GM06990 (cell line): ENCODE measurements at regions not wholly inside any gene's neighbourhood (a gene's known extent, or its start where the extent isn't known, plus 50 kb on each side); places are given as distances from the start of the nearest gene placed in this dataset.

Experiments
- DNase-seq: peaks from one replicate; pipeline ENCODE4 v3.0.0-alpha.2; 2011; ENCODE audit not compliant: insufficient read length; ENCODE audit errors: extremely low read depth
- H3K27me3 ChIP-seq: replicated peaks from 2 replicates; pipeline ENCODE4 v1.6.0; 2011; ENCODE audit warnings: low read length; ENCODE audit not compliant: control insufficient read depth, insufficient read depth
- H3K36me3 ChIP-seq: 2 replicates; pipeline ENCODE4 v1.5.1; 2011; ENCODE audit warnings: low read length; ENCODE audit not compliant: control insufficient read depth, insufficient read depth
- H3K4me3 ChIP-seq: replicated peaks from 2 replicates; pipeline ENCODE4 v1.5.1; 2011; ENCODE audit warnings: low read depth, mild to moderate bottlenecking, control low read depth, low read length
- TF ChIP-seq, protein P1 (sequence below): IDR thresholded peaks from 2 replicates; pipeline ENCODE4 v1.5.1; 2011; ENCODE audit warnings: low read length, control low read depth, mild to moderate bottlenecking, inconsistent platforms; ENCODE audit not compliant: insufficient read depth, poor library complexity, severe bottlenecking

DNA sequence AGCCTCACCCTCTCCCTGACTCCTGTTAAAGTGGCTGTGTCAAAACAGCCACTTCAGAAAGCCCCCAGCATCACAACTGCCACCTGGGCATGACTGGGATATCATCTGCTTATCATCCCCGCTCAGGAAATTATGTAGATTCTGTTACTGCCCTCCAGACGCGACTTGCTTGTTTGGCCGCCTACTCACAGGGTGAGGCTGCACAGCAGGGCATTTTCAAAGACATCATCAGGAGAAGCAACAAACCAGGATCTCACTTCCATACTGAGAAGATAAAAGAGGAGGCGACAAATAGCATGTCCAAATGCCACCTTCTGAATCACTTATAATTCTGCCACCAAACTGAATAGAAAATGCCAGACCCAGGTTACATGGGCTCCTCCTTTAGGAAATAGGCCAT, 94.8 kb downstream of the MIS18A start:
- no peaks in the 10 kb centered on the region for H3K36me3 ChIP-seq
- TF ChIP-seq, protein P1, sequence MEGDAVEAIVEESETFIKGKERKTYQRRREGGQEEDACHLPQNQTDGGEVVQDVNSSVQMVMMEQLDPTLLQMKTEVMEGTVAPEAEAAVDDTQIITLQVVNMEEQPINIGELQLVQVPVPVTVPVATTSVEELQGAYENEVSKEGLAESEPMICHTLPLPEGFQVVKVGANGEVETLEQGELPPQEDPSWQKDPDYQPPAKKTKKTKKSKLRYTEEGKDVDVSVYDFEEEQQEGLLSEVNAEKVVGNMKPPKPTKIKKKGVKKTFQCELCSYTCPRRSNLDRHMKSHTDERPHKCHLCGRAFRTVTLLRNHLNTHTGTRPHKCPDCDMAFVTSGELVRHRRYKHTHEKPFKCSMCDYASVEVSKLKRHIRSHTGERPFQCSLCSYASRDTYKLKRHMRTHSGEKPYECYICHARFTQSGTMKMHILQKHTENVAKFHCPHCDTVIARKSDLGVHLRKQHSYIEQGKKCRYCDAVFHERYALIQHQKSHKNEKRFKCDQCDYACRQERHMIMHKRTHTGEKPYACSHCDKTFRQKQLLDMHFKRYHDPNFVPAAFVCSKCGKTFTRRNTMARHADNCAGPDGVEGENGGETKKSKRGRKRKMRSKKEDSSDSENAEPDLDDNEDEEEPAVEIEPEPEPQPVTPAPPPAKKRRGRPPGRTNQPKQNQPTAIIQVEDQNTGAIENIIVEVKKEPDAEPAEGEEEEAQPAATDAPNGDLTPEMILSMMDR: no peak
- no peak for DNase-seq
- no peak overlapping the region for H3K4me3 ChIP-seq
- peaks cover 2% of the 10 kb centered on the region; the same call in 1 of the 2 replicates for H3K27me3 ChIP-seq

DNA sequence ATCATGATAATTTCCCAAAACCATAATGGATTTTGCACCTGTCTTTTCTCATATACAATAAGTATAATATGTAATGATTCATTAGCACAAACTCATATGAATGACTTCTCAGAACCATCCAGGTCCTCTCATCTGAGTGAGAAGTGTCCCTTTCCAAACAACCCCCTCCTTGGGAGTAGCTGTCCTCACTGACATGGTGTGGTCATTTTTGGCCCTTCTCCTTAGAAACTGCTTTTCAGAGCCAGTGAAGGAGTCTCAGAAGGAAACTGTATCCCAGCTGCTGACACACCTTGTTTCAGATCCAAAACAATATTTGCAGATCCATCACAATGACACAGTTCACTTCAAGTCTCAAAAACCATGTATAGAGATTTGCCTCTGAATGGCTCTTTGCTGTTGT, 95.5 kb downstream of the MIS18A start:
- Histone ChIP-seq H3K27me3 (peaks cover 2% of the 10 kb centered on the region; the same call in 1 of the 2 replicates), H3K4me3 (no peak overlapping the region), H3K36me3 (no peaks in the 10 kb centered on the region)
- no peak for DNase-seq
- TF ChIP-seq, protein P1: no peak

DNA sequence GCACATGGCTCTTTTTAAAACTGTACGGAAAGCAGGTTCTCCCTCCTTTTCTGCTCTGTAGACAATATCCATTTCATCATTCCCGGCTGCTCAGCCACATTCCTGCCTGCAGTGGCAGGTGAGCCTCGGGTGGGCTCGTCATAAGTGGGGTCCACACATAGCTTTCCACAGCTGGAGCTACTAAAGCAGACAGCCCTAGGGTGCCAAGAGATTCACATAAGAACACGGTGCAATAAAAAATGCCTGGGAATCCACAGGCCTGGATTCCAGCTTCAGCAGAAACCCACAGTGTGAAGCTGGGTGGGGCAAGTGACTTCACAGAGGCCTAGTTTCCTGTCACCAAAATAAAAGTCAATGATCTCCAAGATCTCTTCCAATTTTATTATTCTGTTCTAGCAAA, 96.4 kb downstream of the MIS18A start:
- H3K36me3 ChIP-seq: no peaks in the 10 kb centered on the region

DNA sequence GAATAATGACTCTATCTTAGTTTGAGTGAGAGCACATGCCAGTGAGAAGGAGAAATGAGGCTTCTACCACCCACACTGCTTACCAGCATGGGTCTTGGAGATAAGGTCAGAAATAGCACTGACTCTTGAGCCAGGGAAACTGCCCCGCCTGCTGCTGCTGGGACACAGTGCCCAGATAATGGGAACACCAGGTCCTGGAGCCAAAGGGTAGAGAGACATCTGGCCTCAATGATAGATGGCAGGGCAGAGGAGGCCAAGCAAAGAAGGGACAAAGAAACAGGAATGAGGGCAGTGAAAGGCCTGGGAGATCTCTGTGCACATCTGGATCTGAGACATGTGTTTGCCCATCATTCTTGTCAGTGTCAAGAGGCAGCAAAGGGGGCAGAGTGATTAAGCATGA, 97.4 kb downstream of the MIS18A start:
- DNase-seq: no peak
- peaks cover 2% of the 10 kb centered on the region; the same call in 1 of the 2 replicates for H3K27me3 ChIP-seq
- no peaks in the 10 kb centered on the region for H3K36me3 ChIP-seq
- TF ChIP-seq, protein P1: no peak
- no peak overlapping the region for H3K4me3 ChIP-seq

More for the DNA sequence above, 96.4 kb downstream of the MIS18A start:
- no peak overlapping the region for H3K4me3 ChIP-seq
- TF ChIP-seq, protein P1: no peak
- no peak for DNase-seq
- H3K27me3 ChIP-seq: peaks cover 2% of the 10 kb centered on the region; the same call in 1 of the 2 replicates

DNA sequence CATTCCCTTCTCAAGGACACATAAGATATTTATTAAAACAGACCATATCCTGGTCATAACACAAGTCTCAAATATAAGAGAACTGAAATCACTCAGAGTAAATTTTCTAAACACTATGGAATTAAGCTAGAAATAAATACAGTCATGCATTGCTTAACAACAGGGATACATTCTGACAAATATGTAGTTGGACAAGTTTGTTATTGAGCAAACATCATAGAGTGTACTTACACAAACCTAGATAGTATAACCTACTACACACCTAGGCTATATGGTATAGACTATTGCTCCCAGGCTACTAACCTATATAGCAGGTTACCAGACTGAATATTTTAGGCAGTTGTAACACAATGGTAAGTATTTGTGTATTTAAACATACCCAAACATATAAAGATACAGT, 104.0 kb downstream of the MIS18A start:
- H3K4me3 ChIP-seq: no peak overlapping the region
- no peaks in the 10 kb centered on the region for H3K27me3 ChIP-seq
- no peak for DNase-seq
- TF ChIP-seq, protein P1: no peak
- no peaks in the 10 kb centered on the region for H3K36me3 ChIP-seq

DNA sequence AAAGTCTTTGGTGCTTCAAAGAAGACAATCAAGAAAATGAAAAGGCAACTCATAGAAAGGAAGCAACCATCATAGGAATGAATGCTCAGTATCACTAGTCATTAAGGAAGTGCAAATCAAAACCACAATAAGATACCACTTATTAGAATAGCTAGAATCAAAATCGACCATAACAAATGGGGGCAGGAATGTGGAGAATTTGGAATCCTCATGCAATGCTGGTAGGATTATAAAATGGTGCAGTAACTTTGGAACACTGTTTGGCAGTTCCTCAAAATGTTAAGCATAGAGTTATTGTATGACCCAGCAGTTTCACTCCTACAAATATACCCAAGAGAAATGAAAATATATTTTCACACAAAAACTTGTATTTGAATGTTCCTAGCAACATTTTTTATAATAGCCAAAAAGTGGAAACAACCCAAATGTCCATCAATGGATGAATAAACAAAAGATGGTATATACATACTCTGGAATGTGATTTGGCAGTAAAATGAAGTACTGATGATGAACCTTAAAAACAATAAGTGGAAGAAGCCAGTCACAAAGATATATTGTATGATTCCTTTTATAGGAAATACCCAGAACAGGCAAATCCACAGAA, 105.6 kb downstream of the MIS18A start:
- Histone ChIP-seq H3K36me3 (no peaks in the 10 kb centered on the region), H3K27me3 (no peaks in the 10 kb centered on the region)
- TF ChIP-seq, protein P1: no peak

More for the DNA sequence above, 105.6 kb downstream of the MIS18A start:
- no peak overlapping the region for H3K4me3 ChIP-seq
- DNase-seq: no peak
